HEK293T (cell line): ENCODE measurements at regions not wholly inside any gene's neighbourhood (a gene's known extent, or its start where the extent isn't known, plus 50 kb on each side); places are given as distances from the start of the nearest gene placed in this dataset.

Experiments used
- ARNT ChIP-seq: fragments of 450-650 bp; IDR thresholded peaks from 2 replicates; pipeline ENCODE4 v1.6.1; 2017; ENCODE audit warnings: mild to moderate bottlenecking
- ELF4 ChIP-seq: fragments of 450-650 bp; IDR thresholded peaks from 2 replicates; pipeline ENCODE4 v1.6.1; 2017; ENCODE audit warnings: antibody characterized with exemption
- FOXK2 ChIP-seq: fragments of 450-650 bp; IDR thresholded peaks from 2 replicates; pipeline ENCODE4 v1.6.1; 2016; ENCODE audit warnings: mild to moderate bottlenecking
- HDGF ChIP-seq: fragments of 450-650 bp; IDR thresholded peaks from 2 replicates; pipeline ENCODE4 v1.6.1; 2017; ENCODE audit warnings: antibody characterized with exemption, borderline replicate concordance
- PKNOX1 ChIP-seq: fragments of 450-650 bp; IDR thresholded peaks from 2 replicates; pipeline ENCODE4 v1.6.1; 2016
- SP1 ChIP-seq: fragments of 450-650 bp; IDR thresholded peaks from 2 replicates; pipeline ENCODE4 v1.6.1; 2017
- SUZ12 ChIP-seq: fragments of 450-650 bp; IDR thresholded peaks from 2 replicates; pipeline ENCODE4 v1.6.1; 2016; ENCODE audit warnings: mild to moderate bottlenecking

GRCh38 chr17:43324205-43324893, 74.4 kb upstream of the ARL4D start:
- TF ChIP-seq ARNT (no peak), ELF4 (no peak), FOXK2 (no peak), SP1 (no peak), HDGF (no peak), PKNOX1 (no peak), SUZ12 (no peak)
